ENCODE measurements at regions not wholly inside any gene's neighbourhood (a gene's known extent, or its start where the extent isn't known, plus 50 kb on each side); places are given as distances from the start of the nearest gene placed in this dataset.

DNA sequence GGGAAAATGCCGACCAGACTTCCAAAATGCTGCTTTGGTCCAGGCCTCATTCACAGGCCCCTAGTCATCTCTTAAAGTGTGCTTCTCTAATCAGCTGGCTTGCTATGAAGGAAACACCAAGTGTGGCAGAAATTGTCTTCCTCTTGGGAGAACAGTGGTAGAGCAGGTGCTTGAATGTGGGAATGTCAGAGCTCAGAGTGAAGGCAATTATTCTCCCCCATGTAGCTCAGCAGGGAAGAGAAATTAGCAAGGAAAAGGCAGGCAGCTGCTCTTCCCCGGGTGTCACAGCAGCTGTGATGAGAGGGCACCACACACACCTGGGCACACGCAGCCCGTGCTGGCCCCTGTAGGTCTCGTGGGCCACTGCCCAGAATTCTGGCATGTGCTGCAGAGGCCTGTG, 358.5 kb downstream of the WDR72 start:
- DNase-seq (ENCODE audit: low read depth) = no peak

DNA sequence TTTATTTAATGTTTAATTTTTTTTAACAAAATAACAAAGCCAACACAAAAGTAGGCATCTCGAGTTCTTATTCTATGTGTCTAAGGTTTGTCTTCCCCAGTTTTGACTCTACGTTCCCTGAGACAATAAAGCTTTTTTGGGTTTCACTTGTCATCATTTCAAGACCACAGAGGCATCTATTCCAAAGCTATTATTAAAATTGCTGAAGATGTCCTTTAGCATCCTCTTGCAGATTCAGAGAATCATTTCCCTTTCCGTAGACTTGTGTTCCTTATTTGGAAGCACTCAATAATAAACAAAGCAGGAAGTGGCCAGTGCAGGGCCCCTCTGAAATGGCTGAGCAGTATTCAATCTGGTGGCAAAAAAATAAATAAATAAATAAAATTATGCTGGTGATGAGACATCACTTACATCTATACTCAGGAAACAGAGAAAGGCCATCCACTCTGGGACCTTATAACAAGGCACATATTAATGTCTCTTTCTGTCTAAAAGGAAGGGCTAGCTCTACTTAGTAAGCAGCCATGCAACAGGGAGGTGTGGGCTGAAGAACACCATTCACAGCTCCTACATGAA, 362.3 kb downstream of the WDR72 start:
- DNase-seq (ENCODE audit: low read depth) = no peak

DNA sequence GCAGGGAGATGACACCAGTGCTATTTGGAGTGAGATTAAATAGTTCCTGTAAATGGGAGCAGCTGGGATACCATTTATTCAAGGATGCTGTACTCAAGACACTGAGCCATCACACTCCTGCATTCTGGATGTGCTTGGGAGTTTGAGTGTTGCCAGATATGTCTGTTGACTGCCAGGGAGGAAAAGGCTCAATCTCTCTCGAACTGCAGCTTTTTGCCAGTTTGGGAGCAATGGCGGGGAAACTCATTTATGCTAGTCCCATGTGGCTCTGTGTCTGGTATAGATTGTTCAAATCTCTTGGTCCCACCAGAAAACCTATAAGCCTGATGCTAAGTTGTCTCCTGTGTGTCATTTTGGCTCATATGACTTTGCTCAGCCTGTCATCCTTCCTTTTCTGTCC, 363.6 kb downstream of the WDR72 start:
- DNase-seq (ENCODE audit: low read depth) = no peak

DNA sequence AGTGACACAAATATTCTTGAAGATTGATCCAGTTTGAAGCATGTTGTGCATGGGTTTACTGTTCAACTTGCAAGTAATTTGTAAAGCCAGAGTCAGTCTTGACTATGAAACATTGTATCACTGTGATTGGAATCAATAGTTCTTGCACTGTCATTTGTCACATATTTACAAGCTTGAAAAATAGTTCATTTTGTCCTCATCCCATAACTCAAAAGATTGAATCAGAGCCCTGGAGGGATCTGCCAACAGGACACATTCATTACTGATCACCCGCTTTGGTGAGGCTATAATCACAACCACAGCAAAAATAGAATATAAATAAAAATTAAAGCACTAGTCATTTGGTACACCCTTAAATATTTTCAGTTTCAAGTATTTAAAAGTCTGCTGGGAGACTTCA, 368.9 kb downstream of the WDR72 start:
- DNase-seq (ENCODE audit: low read depth) = no peak

DNA sequence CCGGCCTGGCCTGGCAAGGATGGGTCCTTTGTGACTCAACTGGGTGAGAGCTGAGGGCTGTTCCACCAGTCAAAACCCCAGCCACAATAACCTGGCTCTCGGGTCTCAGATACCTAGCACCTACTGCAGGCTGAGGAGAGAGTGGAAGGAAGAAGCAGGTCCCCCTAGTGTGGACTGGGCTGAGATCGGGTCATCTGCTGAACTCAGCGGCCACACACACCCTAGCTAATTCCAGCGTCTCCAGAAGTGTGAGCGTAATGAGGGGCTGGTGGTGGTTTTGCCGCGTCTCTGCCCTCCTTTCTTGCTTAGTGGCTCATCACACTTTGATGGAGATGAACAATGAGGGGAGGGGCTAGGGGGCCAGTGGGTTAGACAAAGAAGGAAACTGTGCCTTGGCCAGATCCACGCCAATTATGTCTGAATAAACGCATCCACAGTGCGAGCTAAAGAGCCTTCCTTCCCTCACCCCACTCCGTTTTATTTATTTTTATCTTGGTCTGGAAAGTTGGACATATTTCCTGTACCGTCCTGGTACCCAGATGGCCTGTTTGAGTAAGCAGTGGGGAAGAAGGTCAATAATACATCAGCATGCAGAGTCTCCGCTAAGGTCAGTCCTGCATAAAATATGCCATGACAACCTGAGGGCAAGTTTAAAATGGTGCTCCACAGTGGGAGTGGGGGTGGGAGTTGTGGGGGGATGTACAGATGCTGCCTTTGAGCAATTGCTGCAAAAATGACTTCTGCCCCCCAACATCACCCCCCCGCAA, 370.0 kb downstream of the WDR72 start:
- DNase-seq (ENCODE audit: low read depth) = no peak

DNA sequence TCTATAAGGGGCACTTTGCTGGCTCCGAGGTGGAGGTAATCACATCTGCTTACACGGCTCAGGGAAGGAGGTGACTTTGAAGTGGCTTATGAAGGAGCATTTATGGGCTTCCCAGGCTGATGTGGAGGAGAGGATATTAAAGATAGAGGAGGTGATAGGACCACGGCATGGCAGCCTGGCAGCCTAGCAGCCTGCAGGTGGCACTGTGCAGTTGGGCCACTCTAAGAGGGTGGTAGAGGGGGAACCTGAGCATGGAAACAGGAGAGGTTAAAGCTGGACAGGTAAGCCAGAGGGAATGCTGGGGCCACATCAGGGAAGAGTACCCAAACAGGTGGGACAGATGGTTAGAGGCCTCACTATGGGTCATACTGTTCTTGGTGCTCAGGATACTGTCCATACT, 375.0 kb downstream of the WDR72 start:
- no peak for DNase-seq (ENCODE audit: low read depth)

DNA sequence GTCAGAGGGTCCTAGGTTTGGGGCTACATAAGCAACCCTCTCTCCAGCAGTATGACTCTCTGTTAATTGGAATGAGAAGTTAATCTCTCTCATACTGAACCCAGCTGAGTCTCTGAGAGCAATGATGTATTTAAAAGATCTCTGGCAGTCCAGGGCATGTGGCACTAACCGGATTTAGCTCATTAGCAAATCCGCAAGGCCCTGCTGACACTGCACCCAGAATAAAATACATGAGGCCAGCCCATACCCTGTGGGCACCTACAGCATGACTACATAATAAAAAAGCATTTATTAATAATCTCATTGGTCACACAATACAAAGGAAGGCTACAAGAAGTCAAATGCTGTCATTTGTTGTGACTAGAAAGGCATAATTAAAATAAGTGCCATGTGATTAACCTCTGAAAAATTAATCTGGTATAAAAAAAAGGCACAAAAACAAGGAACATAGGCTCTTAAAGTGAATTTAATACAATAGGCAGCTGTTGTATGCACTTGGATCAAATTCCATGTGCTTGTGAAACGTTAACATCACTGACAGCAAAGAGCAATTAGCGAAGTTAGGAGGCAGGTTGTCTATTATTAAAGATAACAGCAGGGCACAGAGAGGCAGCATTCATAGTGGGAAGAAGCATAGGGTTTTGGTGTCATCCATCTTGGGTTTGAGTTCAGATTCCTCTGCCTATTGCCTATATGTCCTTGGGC, 381.2 kb downstream of the WDR72 start:
- DNase-seq (ENCODE audit: low read depth) = no peak

DNA sequence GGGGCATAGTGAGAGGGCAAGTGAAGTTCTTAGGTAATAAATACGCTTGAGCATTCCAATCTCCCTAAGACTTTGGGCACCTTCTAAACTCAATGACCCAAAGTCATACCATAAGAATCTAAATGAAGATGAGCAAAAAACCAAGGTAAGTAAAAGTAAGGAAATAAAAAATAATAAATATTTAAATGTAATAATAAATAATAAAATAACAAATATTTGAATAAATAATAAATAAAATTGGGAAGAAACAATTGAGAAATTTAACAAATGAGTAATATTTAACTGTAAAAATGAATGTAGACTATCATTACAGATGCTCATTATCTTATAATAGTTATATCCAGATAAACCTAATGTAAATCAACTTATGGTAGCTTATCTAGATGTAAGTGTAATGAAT, 391.7 kb downstream of the WDR72 start:
- no peak for DNase-seq (ENCODE audit: low read depth)

DNA sequence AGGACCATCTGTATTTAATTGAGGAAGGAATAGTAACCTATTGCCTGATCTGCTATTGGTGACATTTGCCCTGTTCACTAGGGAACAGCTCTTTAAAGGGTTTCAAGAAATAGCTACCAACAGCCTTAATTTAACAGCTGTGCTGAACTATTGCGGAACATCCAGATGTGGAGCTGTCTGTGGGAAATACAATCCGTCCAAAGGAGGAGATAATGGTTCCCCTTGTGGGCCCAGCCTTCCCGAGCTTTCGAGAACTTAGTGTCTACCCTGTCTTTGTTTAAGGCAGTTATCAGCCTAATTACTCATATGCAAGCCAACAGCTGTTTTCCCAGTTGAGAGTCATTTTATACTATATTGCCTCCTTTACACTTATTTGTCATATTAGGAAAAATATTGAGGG, 398.6 kb downstream of the WDR72 start:
- DNase-seq (ENCODE audit: low read depth) = no peak

DNA sequence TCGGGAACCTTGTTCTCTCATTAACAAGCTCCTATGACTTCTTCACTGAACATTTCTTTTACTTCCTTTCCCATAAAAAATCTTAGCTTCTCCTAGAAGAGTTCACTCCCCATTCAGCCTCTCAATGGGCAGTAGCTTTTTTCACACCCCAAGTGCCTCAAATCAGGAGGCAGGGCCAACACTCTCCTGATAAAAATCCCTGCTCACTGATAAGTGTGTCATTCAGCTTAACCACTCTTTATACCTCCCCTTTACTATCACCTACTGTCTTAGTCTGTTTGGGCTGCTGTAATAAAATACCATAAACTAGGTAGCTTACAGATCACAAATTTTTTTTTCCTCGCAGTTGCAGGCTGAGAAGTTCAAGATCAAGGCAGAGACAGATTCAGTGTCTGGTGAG, 400.4 kb downstream of the WDR72 start:
- DNase-seq (ENCODE audit: low read depth) = no peak

DNA sequence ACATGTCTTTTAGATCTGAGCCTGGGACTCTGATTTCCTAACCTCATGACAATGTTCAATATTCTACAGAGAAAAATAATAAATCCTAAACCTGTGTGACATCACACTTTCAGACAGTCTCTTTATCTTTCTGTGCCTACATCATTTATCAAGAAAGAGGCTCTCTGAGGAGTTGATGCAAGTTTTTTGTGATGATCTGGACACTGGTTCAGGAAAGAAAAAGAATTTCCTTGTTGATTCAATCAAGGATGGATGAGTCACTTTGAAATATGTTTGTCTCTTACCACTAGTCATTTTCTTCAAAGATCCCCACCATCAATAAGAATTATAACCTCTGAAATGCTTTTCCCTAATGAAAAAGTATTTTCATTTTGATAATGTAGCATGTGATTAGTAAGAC, 404.6 kb downstream of the WDR72 start:
- no peak for DNase-seq (ENCODE audit: low read depth)

DNA sequence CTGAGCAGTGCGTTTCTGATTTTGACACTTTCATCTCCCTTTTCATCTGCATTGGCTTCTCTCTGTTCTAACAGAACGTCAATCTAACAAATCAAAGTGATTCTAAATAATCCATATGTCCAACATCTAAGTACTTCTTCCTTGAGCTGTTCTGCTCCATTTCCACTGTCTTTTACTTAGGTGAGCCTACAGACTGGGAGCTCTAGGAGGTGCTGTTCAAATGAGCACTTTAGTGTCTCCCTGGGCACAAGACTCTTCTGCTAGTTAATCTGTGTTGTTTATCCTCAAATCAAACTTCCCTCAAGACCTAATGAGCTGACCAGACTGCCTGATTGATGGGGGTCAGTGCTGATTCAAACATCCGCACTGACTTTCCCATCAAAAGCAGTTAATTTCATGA, 408.1 kb downstream of the WDR72 start:
- DNase-seq (ENCODE audit: low read depth) = no peak

DNA sequence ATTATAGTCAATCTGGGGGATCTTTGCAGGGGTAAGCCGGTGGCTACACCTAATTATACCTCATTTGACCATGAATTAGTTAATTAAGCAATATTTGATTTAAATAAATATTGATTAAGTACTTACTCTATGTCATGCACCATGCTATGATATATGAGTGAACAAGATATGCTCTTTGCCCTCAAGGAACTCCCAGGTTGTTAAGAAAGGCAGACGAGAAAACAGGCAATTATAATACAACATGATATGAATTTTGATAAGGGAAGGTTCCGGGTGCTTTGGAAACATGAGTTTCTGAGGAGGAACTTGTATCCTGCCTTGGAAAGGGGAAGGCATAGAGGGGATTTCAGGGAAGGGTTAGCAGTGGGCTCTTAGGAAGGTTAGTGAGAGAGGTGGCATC, 412.9 kb downstream of the WDR72 start:
- DNase-seq (ENCODE audit: low read depth) = no peak

DNA sequence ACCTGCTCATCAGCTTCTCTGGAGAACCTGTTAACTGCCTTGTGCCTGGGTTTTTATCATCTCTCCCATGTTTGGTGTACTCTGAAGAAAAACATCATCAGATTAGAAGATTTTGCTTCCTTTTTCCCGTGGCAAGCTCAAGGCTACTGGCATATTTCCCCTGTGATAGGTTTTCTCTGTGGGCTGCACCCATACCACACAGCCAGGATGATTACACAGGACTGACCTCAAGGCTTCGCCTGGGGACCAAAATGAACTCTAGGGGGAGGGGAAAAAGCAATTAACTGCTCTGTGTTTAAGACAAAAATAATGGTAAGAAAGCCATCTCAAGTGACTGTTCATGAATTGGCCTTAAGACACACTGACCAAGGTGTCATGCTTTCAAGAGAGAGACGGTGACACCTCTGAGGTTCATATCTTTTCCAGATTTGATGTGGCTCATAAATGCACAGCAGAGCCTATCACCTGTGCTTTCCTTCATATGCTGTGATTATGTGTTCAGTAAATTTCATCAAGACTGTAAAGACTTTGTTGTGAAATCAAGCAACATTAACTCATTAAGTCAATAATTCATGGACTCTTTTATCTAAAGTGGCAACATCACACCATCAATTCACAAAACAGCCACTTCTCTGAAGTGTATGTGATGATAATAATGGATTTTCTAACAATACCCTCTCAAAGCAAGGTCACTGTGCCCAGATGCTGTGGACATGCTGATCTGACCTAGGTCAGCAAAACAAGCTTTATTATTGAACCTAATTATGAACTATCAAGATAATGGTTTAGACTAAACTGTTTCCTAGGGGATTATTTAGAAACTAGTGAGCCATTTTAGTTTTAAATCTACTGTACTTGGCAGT, 427.9 kb downstream of the WDR72 start:
- no peak for DNase-seq (ENCODE audit: low read depth)

DNA sequence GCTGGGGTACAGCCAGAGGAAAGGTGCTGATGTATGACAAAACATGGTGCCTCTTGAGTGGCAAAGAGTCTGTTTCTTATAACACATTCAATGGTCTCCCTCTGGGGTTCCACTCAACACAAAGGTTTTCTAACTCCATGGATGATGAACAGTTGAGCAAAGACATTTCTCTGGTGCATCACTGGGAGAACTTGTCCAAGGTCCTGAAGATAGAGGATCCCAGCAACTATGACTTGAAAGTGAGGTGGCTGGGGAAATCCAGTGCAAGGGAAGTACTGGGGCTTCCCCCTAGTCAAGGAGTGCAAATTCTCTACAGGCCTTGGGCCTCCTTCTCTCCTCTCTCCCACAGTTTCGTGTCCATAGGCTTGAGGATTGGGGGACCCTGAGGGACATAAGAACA, 431.1 kb downstream of the WDR72 start:
- DNase-seq (ENCODE audit: low read depth) = no peak

DNA sequence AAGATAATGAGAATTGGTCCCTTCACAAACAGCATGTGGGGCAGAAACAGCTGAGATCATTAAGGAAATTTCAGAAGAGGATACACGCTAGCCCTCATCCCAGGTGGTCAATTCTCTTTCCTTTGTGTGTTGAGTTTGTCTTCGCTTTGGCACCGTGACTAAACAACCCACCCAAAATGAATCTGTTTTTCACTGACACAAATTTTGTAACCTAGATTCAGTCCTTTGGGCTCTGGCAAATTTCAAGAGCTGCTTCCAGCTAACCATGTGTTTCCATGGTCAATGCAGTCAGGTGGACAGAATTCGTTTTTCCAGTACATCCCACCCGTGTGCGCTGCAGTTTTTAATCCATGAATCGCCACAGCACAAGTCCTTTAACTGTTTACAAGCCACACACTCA, 435.4 kb downstream of the WDR72 start:
- DNase-seq (ENCODE audit: low read depth) = no peak

DNA sequence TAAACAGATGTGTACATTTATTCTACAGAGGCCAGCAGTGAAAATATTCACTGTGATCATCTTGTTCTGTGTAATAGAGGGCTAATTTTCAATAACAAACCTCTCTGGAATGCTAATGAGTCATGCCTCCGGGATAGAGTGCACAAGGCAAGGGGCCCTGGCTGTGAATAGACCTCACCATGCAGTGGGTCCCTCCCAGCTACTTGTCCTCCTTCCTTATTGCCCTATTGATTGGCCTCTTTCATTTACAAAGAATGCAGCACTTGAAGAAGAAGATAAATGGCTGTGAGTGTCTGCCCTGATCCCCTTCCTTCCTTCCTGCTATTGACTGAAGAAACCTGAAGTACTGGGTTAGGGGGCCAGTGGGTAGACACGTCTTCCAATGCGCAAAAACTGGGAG, 436.3 kb downstream of the WDR72 start:
- no peak for DNase-seq (ENCODE audit: low read depth)

DNA sequence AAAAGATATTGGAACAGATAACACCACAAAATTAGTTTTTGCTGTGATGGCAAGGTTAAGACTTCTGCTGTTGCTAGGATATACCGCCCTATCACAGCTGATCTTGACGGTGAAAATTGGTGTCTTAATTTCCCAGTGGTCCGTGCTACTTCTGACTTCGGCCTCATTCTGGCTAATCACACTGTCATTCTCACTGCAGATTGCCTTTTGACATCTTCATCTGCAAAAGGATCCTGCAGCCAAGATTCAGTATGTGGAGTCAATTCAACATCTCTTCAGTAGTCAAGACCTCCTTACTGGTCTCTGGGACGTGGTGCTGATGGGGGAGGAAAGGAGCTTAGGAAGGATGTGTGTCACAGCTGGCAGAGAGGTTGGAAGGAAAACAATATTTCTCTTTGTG, 438.6 kb downstream of the WDR72 start:
- DNase-seq (ENCODE audit: low read depth) = no peak

DNA sequence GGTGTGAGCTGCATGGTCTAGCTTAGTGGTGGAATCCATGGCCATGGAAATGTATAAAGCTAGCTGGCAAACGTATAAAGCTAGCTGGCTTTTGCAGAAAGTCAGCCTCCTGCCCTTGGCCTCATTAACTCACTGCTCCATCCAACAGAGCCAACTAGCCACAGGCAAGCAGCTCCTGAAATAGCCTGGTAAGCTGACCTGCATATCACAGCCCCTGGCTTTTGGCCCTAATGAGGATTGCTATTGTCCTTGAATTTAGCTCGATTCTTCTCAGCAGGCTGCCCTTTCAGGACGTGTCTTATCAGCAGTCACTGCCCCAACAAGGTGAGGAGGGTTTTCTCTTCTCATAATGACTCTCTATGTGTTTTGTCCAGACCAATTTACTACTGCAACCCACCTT, 446.8 kb downstream of the WDR72 start:
- no peak for DNase-seq (ENCODE audit: low read depth)

DNA sequence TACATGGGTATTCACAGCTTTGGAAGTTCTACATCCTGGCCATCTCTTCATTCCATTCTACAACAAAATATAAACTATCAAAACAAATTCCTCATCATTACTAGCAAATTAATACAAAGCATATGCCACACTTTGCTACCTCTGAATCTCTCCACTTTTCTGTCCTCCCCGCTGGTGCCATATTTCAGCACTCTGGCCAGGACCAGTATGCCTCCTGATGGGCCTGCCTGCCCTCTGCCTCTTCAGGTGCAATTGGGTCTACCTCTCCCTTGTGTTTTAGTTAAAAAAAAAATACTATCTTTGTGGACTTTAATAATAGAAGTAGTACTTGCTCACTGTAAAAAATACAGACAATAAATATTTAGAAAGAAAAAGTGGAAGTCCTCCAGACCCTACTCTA, 448.8 kb downstream of the WDR72 start:
- DNase-seq (ENCODE audit: low read depth) = no peak

DNA sequence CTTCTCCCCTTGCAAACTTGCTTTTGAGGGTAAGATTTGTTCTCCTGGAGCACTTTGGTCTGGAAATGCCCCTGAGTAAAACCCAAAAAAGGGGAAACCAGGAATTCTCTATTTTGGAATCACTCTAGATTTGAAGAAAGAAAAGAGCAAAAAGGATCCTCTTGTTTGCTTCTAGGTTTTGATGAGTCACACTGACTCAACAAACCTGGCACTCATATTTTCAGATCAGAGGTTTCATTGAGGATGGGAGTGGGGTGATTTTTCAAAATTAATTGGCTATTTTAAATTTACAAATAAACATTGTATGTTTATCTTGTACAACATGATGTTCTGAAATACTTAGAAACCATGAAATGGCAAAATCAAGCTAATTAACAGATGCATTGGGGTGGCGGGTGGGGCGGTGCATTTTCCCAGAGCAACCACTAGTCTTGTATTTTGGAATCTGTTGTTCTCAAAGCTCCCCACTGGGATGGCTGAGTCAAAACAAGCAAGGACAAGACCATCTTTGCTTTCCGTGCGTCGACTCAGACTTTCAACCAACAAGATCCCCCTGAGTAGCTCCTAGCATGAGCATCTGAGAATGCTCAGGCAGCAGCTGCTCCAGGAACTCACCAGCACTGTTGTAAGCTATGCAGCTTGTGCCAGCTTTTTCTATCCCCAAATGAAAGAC, 451.4 kb downstream of the WDR72 start:
- no peak for DNase-seq (ENCODE audit: low read depth)

DNA sequence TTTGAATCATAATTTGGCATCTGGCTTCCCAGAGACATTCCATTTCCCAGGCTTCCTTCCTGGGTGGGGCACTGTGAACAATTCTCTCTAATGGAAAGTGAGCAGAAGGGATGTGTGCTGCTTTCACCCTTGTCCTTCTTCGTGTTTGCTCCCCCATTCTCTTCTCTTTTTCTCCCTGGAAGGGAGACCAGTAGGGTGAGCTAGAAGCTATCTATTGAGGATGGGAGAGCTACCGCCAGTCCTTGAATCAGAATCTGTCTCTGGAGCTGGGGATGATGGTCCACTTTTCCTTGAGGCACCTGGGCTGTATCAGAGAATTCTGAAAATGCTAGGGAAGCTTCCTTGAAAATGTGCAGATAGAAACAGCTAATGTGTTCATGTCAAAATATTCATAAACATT, 453.9 kb downstream of the WDR72 start:
- DNase-seq (ENCODE audit: low read depth) = no peak

Data from activated T-cell treated with anti-CD3 and anti-CD28 coated beads for 48 hours (primary cell).